T-helper 2 cell treated with Interferon-gamma antibody and Interleukin-4, amounts not matched to agents 5 μg/mL and 100 μg/mL, for 36 hours (primary cell): ENCODE measurements at regions not wholly inside any gene's neighbourhood (a gene's known extent, or its start where the extent isn't known, plus 50 kb on each side); places are given as distances from the start of the nearest gene placed in this dataset.

Experiments
- DNase-seq: peaks from one replicate; pipeline ENCODE4 v3.0.0; 2021; ENCODE audit warnings: low spot score
- H3K27ac Mint-ChIP-seq: one replicate; pipeline ENCODE4 v1.8.0; 2021; ENCODE audit warnings: mild to moderate bottlenecking, mixed read lengths
- H3K27me3 Mint-ChIP-seq: one replicate; pipeline ENCODE4 v1.8.0; 2021; ENCODE audit warnings: low read depth, mixed read lengths
- H3K36me3 Mint-ChIP-seq: one replicate; pipeline ENCODE4 v1.8.0; 2021; ENCODE audit warnings: low read depth, mixed read lengths
- H3K4me1 Mint-ChIP-seq: one replicate; pipeline ENCODE4 v1.8.0; 2021; ENCODE audit warnings: low read depth, mixed read lengths
- H3K4me3 Mint-ChIP-seq: one replicate; pipeline ENCODE4 v1.8.0; 2022; ENCODE audit warnings: mild to moderate bottlenecking, moderate library complexity, mixed read lengths
- H3K9me3 Mint-ChIP-seq: one replicate; pipeline ENCODE4 v1.8.0; 2021; ENCODE audit warnings: mixed read lengths

DNA sequence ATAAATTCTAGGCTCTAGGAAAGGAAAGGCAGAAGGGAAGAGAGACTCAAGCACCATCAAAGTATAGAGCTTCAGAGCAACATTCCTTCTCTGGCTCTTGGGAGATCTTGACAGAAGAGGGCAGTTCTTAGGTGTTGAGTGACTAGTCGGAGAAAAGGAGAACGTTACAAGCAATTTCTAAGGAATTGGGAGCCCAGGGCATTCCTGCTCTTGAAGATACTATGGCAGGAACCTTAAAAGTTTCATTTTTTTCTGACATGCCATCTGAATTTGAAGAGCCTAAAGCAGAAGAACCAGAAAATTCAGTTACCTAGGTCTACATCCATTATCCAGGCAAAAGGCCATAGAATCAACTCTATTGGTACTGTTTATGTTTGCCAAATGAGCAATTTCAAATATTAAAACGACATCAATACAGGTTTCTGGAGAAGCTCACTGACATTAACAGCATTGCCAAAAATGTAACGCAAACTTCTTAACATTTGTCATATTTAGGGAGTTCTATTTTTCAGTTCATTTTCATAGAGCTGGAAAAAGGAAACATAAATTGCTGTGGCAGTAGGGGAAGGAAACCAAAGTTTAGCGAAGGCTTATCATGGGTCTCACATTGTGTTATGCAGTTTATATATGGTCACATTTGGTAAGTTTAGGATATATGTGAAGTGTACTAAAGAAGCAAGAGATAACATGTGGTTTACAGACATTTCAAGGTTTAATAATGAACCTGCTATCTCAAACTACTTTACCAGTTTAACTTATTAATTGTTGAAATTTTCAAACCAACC is 210.1 kb upstream of the NRIP1 start:
- H3K27me3 Mint-ChIP-seq: no peaks in the 10 kb centered on the region
- no peak overlapping the region for H3K27ac Mint-ChIP-seq
- no peaks in the 10 kb centered on the region for H3K4me1 Mint-ChIP-seq
- no peaks in the 10 kb centered on the region for H3K9me3 Mint-ChIP-seq
- no peak for DNase-seq
- no peak overlapping the region for H3K4me3 Mint-ChIP-seq
- no peaks in the 10 kb centered on the region for H3K36me3 Mint-ChIP-seq

- H3K4me1 Mint-ChIP-seq: no peaks in the 10 kb centered on the region
- H3K27me3 Mint-ChIP-seq: no peaks in the 10 kb centered on the region
- DNase-seq: no peak
- no peaks in the 10 kb centered on the region for H3K9me3 Mint-ChIP-seq
- H3K4me3 Mint-ChIP-seq: no peak overlapping the region
- no peaks in the 10 kb centered on the region for H3K36me3 Mint-ChIP-seq
- H3K27ac Mint-ChIP-seq: no peak overlapping the region
Measured at GRCh38 chr21:15275615-15276235, 210.9 kb upstream of the NRIP1 start.

DNA sequence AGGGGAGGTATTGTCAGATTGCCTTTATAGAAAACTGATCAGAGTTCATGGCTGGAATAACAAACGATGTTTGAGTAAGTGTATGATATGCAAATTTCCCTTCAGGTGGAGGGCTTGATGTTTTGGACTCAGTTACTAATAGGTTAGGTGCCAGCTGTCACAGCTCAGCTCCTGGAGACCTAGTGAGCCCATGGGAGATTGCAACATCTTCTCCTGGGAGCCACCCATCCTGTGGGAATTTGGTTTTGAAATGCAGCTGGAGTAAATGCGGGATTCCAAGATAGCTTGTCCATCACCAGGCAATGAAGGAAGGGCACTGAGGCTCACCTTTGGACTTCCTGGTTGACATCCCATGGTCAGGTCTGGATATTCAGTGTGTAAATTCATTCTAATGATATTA is 211.4 kb upstream of the NRIP1 start:
- Mint-ChIP-seq H3K36me3 (no peaks in the 10 kb centered on the region), H3K27ac (no peak overlapping the region), H3K27me3 (no peaks in the 10 kb centered on the region), H3K4me3 (no peak overlapping the region), H3K4me1 (no peaks in the 10 kb centered on the region), H3K9me3 (no peaks in the 10 kb centered on the region)
- DNase-seq: no peak

DNA sequence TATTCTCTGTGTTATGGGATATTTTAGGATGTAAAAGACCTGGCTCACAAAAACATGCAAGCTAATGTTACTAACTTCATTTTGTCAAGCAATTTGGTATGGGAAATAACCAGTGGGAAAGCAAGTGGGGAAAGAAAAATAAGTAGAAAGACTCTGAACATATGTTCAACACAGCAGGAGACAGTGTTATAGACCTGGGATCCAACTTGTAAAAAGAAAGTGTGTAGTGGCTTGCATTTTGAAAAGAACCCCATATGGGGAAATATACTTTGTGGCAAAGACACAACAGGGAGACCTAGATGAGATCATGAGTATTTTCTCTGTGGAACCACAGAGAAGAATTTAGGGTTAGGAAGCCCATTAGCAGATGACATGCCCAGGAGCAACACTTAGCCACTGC is 212.7 kb upstream of the NRIP1 start:
- Mint-ChIP-seq H3K9me3 (no peaks in the 10 kb centered on the region), H3K27ac (no peak overlapping the region), H3K4me1 (no peaks in the 10 kb centered on the region), H3K36me3 (no peaks in the 10 kb centered on the region), H3K4me3 (no peak overlapping the region), H3K27me3 (no peaks in the 10 kb centered on the region)
- DNase-seq: no peak

DNA sequence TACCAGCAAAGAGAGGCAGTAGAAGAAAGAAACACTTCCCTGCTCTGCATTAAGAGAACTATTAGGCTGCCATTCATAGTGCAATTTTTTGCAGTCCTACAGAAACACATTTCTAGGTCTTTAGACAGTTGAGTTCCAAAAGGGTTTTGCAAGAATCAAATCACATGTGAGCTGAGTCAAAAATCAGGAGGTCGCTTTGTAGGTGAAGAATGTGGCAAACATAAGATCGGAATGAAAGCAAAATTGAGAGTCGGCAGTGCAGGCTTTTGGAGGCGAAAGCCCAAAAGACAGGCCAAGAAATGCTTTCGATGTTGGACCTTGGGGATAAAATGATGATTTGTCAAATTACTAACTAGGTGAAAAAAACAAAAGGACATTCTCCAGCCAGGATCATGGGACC is 213.5 kb upstream of the NRIP1 start:
- no peak overlapping the region for H3K4me3 Mint-ChIP-seq
- H3K9me3 Mint-ChIP-seq: no peaks in the 10 kb centered on the region
- DNase-seq: no peak
- H3K27me3 Mint-ChIP-seq: no peaks in the 10 kb centered on the region
- no peak overlapping the region for H3K27ac Mint-ChIP-seq
- H3K4me1 Mint-ChIP-seq: no peaks in the 10 kb centered on the region
- no peaks in the 10 kb centered on the region for H3K36me3 Mint-ChIP-seq

DNA sequence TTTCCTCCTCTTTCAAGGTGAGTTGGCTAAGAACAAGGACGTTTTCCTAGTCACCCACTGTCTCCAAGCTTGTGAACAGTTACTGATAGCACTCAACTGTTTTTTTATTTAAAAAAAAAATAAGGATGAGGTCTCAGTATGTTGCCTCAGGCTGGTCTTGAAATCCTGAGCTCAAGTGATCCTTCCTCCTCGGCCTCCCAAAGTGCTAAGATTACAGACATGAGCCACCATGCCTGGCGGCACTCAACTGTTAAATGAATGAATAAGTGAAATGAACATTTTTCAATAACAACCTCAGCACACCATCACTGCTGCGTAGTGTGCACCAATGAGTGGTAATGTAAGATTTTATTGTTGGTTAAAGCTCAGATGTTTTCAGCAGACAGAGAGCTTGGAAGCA is 214.1 kb upstream of the NRIP1 start:
- Mint-ChIP-seq H3K4me3 (no peak overlapping the region), H3K9me3 (no peaks in the 10 kb centered on the region), H3K27ac (no peak overlapping the region), H3K27me3 (no peaks in the 10 kb centered on the region), H3K4me1 (no peaks in the 10 kb centered on the region), H3K36me3 (no peaks in the 10 kb centered on the region)
- DNase-seq: no peak

- Mint-ChIP-seq H3K27me3 (no peaks in the 10 kb centered on the region), H3K27ac (no peak overlapping the region), H3K9me3 (no peaks in the 10 kb centered on the region), H3K4me1 (no peaks in the 10 kb centered on the region), H3K4me3 (no peak overlapping the region), H3K36me3 (no peaks in the 10 kb centered on the region)
- no peak for DNase-seq
Measured at GRCh38 chr21:15279482-15279881, 214.7 kb upstream of the NRIP1 start.

DNA sequence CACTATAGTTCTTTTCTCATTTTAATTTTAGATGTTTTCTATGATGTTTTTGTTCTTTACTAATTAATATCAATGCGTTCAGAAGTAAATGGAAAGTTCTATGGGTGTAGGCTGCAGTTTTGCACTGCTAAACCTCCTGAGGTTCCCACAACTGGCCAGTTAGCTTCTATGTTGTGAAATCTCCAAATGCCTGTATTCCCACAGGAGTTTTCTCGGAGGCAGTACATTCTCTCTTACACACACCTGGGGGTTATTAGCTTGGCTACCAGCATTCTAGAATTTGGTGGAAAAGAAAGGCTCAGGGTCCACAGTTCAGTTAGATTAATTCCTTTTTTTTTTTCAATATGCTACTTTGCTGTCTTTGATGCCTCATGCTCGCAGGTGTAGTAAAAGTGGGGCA is 216.9 kb upstream of the NRIP1 start:
- H3K27ac Mint-ChIP-seq: no peak overlapping the region
- DNase-seq: no peak
- no peaks in the 10 kb centered on the region for H3K4me1 Mint-ChIP-seq
- no peaks in the 10 kb centered on the region for H3K36me3 Mint-ChIP-seq
- no peaks in the 10 kb centered on the region for H3K9me3 Mint-ChIP-seq
- H3K27me3 Mint-ChIP-seq: no peaks in the 10 kb centered on the region
- no peak overlapping the region for H3K4me3 Mint-ChIP-seq

GRCh38 chr21:15282665-15283064 is 217.9 kb upstream of the NRIP1 start:
- Mint-ChIP-seq H3K36me3 (no peaks in the 10 kb centered on the region), H3K9me3 (no peaks in the 10 kb centered on the region), H3K27me3 (no peaks in the 10 kb centered on the region), H3K4me3 (no peak overlapping the region), H3K27ac (no peak overlapping the region), H3K4me1 (no peaks in the 10 kb centered on the region)
- DNase-seq: no peak

DNA sequence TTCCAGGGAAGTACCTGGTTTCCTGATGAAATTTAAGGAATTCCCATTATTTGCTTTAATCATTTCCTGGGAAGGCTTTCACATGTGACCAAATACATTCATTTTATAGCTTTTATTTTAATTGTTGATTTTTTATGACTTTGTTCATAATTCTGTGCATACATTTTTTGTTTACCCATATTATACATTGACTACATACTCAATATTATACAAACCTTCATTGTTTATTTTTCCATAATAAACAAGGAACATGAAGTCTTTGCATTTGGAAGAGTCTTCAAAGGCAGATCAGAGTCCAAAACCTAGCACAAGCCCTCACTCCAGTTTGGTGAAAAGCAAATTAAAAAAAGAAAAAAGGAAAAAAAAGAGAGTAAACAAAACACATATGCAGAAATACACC is 218.3 kb upstream of the NRIP1 start:
- Mint-ChIP-seq H3K9me3 (no peaks in the 10 kb centered on the region), H3K36me3 (no peaks in the 10 kb centered on the region), H3K4me1 (no peaks in the 10 kb centered on the region), H3K4me3 (no peak overlapping the region), H3K27me3 (no peaks in the 10 kb centered on the region), H3K27ac (no peak overlapping the region)
- DNase-seq: no peak

DNA sequence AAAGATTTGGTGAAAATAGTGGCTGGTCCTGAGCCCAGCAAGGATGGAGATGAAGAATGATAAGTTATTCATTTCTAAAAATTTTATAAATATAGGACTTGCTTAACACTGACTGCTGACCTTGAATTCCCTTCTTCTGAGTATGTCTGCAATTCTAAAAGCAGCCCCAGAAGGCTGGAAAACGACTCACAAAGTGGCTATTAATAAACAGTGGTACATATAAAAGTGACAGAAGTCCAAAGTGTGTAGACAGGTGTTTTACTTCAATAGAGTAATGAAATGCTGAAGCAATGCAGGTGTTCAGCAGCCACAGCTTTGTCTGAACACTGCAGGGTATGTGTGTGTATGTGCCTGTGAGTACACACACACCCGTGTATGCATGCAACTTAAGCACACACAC is 219.0 kb upstream of the NRIP1 start:
- Mint-ChIP-seq H3K9me3 (no peaks in the 10 kb centered on the region), H3K4me3 (no peak overlapping the region), H3K27ac (no peak overlapping the region), H3K36me3 (no peaks in the 10 kb centered on the region), H3K4me1 (no peaks in the 10 kb centered on the region), H3K27me3 (no peaks in the 10 kb centered on the region)
- no peak for DNase-seq

- Mint-ChIP-seq H3K4me3 (no peak overlapping the region), H3K36me3 (no peaks in the 10 kb centered on the region), H3K27ac (no peak overlapping the region), H3K4me1 (no peaks in the 10 kb centered on the region), H3K27me3 (no peaks in the 10 kb centered on the region), H3K9me3 (no peaks in the 10 kb centered on the region)
- no peak for DNase-seq
Measured at GRCh38 chr21:15285556-15285955, 220.8 kb upstream of the NRIP1 start.

- no peaks in the 10 kb centered on the region for H3K9me3 Mint-ChIP-seq
- no peaks in the 10 kb centered on the region for H3K36me3 Mint-ChIP-seq
- DNase-seq: no peak
- H3K4me1 Mint-ChIP-seq: no peaks in the 10 kb centered on the region
- no peak overlapping the region for H3K4me3 Mint-ChIP-seq
- H3K27me3 Mint-ChIP-seq: no peaks in the 10 kb centered on the region
- H3K27ac Mint-ChIP-seq: no peak overlapping the region
Measured at GRCh38 chr21:15289246-15289645, 224.4 kb upstream of the NRIP1 start.

DNA sequence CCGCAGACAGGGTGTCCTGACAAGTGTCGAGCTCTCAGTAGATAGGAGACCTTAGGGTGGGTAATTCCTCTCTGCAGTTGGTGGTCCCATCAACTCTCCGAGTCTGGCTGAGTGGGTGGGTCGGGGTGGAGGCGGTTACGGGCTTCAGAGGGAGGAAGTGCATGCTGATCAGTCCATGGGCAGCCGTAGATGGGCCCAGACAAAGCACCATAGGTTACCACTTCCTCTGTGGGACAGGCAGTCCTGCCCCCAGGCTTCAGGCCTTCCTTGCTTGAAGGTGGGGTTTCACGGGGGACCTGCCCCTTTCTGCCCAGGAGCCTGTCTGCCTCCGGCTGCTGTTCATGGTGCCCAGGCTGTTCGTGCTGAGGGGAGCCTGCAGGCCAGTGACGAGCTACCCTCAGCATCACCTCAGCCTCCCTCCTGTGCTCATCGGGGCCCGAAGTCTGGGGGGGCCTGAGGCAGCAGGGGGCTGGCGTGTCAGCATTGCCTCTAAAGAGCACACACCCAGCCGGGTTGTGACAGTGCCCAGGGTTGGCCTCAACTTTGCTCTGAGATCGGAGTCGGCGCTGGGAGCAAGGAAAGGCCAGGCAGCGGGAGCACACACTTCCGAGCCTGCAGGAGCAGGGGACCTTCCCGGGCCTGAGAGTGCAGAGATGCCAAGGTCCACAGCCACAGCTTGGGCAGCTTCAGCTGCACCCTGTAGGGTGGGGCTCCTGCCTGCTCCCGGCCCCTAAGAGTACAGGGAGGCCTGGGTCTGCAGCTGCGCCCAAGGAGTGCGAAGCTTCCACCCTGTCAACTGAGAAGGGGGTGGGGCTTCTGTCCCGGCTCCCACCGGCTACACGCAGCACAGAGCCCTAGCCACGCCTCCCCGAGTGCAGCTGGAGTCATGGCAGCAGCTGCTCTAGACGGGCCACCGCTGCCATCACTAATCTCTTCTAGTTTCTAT is 225.4 kb upstream of the NRIP1 start:
- no peaks in the 10 kb centered on the region for H3K36me3 Mint-ChIP-seq
- no peak overlapping the region for H3K4me3 Mint-ChIP-seq
- no peak for DNase-seq
- H3K27ac Mint-ChIP-seq: no peak overlapping the region
- H3K4me1 Mint-ChIP-seq: no peaks in the 10 kb centered on the region
- no peaks in the 10 kb centered on the region for H3K9me3 Mint-ChIP-seq
- no peaks in the 10 kb centered on the region for H3K27me3 Mint-ChIP-seq
